Activated CD8-positive, alpha-beta memory T cell treated with anti-CD3 and anti-CD28 coated beads, Interleukin-2, amount 10 ng/mL, durations not matched to agents 7 days and 5 days (primary cell): ENCODE measurements at regions not wholly inside any gene's neighbourhood (a gene's known extent, or its start where the extent isn't known, plus 50 kb on each side); places are given as distances from the start of the nearest gene placed in this dataset.

Experiments
- ATAC-seq: fragments of 150-1000 bp; cut with Tn5 transposase; one replicate; pipeline ENCODE4 v1.10.0; 2021; ENCODE audit warnings: moderate library complexity
- CTCF ChIA-PET: fragments of 350-600 bp; sonication (Branson Sonifier 250); formaldehyde crosslinking; loops from one replicate; lab custom pipeline; 2021; ENCODE audit warnings: antibody characterized with exemption; lab: Charles Lee
- DNase-seq: peaks from one replicate; pipeline ENCODE4 v3.0.0-alpha.2; 2020
- H3K27ac Mint-ChIP-seq: one replicate; pipeline ENCODE4 v1.8.0; 2021; ENCODE audit warnings: mild to moderate bottlenecking, mixed read lengths
- H3K27me3 Mint-ChIP-seq: one replicate; pipeline ENCODE4 v1.8.0; 2021; ENCODE audit warnings: mixed read lengths
- H3K36me3 Mint-ChIP-seq: one replicate; pipeline ENCODE4 v1.8.0; 2021; ENCODE audit warnings: mild to moderate bottlenecking, mixed read lengths
- H3K4me1 Mint-ChIP-seq: one replicate; pipeline ENCODE4 v1.8.0; 2021; ENCODE audit warnings: mixed read lengths
- H3K4me3 Mint-ChIP-seq: one replicate; pipeline ENCODE4 v1.8.0; 2021; ENCODE audit warnings: mild to moderate bottlenecking, moderate library complexity, mixed read lengths
- H3K9me3 Mint-ChIP-seq: one replicate; pipeline ENCODE4 v1.8.0; 2022; ENCODE audit warnings: low read depth, mixed read lengths

DNA sequence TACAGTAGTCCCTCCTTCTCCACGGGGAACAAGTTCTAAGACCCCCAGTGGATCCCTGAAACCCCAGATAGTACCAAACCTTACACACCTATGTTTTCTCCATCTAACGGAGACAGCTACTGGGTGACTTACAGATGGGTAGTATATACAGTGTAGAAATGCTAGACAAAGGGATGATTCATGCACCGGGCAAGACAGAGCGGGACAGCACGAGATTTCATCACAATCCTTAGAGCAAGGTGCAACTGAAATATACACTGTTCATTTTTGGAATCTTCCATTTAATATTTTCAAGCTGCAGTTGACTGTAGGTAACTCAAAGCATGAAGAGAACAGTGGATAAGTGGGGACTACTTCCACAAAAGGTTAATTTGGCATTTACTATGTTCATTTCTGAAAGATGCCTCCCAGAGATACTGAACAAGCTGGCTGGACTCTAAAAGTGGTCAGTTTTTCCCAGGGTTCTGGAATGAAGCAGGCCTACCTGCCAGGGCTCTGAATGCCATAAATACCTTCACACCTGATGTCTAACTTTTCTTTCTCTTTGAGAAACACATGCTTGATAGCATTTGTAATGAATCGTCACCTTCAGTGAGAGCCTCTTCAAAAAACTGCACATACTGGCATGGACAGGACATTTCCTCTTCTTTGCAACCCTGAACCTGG lies 127.7 kb upstream of the FOXN3 start:
- H3K9me3 Mint-ChIP-seq, result no peaks in the 10 kb centered on the region
- no peaks in the 10 kb centered on the region for H3K27me3 Mint-ChIP-seq
- H3K4me3 Mint-ChIP-seq, result no peak overlapping the region
- CTCF ChIA-PET, result no interaction called here
- H3K4me1 Mint-ChIP-seq, result peaks cover 15% of the 10 kb centered on the region
- H3K27ac Mint-ChIP-seq, result no peak overlapping the region
- ATAC-seq (no peak), DNase-seq (no peak)
- no peaks in the 10 kb centered on the region for H3K36me3 Mint-ChIP-seq

DNA sequence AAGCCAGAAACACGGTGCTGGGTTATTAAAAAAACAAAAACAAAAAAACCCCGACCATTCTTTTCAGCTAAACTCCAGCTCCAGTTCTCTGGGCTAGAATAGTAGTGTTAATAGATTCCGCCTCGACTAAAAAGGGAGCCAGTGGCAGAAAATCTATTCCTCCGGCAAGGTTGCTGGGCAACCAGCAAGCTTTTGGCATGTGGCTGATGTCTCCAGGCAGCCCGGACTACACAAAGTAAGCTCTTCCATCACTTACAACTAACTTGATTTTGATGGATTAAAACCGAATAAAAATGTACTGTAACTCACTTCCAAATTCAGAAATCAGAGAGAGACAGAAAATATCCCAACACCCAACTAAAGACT lies 126.4 kb upstream of the FOXN3 start:
- ATAC-seq (no peak), DNase-seq (no peak)
- Mint-ChIP-seq H3K4me1 (peaks cover 18% of the 10 kb centered on the region), H3K4me3 (no peak overlapping the region), H3K9me3 (no peaks in the 10 kb centered on the region), H3K27me3 (no peaks in the 10 kb centered on the region), H3K27ac (no peak overlapping the region), H3K36me3 (peaks cover 3% of the 10 kb centered on the region)
- CTCF ChIA-PET, result no interaction called here

DNA sequence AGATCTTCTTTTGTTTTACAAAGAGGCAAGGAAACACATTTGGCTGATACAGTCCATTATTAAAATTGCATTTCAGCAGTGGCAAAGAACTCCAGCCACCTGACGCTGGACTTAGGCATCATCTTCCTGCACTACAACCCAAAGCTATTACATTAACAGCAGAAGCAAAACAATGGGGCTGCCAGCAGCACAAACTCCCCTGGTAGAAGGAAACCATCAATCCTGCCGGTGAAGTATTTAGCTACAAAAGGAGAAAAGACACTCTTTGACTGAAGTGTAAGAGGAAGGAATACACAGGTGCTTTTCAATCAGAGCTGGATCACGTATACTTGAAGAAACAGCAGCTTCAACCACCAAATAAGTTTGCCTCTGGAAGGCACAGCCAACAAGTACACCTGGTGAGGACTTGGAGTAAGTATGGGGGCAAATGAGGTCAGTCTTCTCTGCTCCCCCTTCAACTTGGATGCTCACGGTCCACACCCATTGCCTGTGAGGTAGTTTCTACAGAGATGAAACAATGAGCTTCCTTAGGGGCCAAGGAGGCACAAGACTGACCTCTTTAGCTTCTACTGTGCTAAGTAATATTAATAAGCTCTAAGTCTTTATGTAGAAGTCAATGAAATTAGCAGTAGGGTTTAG lies 125.9 kb upstream of the FOXN3 start:
- no peak overlapping the region for H3K27ac Mint-ChIP-seq
- no peaks in the 10 kb centered on the region for H3K9me3 Mint-ChIP-seq

DNA sequence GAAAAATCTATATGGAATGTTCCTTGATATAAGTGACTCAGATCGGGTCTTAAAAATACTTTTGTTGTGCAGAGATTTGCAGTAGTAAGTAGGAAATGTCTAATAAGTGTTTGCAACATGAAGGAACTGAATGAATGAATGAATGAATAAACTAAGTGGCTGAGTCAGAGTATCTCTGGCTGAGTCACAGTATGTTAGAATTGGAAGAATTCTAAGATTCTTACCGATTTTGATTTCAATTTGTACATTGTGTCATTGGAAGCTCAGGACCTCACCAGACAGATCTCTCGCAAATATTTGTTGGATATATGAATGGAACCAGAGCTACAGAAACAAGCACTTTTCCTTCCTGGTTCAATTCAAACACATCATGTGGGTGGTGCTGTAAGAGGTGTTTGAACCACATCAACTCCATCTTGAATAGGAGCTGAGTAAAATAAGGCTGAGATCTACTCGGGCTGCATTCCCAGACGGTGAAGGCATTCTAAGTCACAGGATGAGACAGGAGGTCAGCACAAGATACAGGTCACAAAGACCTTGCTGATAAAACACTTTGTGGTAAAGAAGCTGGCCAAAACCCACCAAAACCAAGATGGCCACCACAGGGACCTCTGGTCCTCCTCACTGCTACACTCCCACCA lies 123.9 kb upstream of the FOXN3 start:
- H3K4me3 Mint-ChIP-seq, result no peak overlapping the region
- no peak for DNase-seq
- no peak overlapping the region for H3K27ac Mint-ChIP-seq
- no peaks in the 10 kb centered on the region for H3K9me3 Mint-ChIP-seq
- CTCF ChIA-PET, result interaction anchor here (1.0 kb wide), 1 partner anchor 111 kb away, joined by 3 read pairs; no protein-coding TSS in a partner anchor
- peaks cover 4% of the 10 kb centered on the region for H3K36me3 Mint-ChIP-seq
- no peaks in the 10 kb centered on the region for H3K27me3 Mint-ChIP-seq
- H3K4me1 Mint-ChIP-seq, result peaks cover 18% of the 10 kb centered on the region
- ATAC-seq, result no peak

More for the DNA sequence above, 125.9 kb upstream of the FOXN3 start:
- peaks cover 4% of the 10 kb centered on the region for H3K36me3 Mint-ChIP-seq
- DNase-seq (no peak), ATAC-seq (no peak)
- CTCF ChIA-PET, result no interaction called here
- H3K4me1 Mint-ChIP-seq, result peaks cover 18% of the 10 kb centered on the region
- H3K27me3 Mint-ChIP-seq, result no peaks in the 10 kb centered on the region
- H3K4me3 Mint-ChIP-seq, result no peak overlapping the region

DNA sequence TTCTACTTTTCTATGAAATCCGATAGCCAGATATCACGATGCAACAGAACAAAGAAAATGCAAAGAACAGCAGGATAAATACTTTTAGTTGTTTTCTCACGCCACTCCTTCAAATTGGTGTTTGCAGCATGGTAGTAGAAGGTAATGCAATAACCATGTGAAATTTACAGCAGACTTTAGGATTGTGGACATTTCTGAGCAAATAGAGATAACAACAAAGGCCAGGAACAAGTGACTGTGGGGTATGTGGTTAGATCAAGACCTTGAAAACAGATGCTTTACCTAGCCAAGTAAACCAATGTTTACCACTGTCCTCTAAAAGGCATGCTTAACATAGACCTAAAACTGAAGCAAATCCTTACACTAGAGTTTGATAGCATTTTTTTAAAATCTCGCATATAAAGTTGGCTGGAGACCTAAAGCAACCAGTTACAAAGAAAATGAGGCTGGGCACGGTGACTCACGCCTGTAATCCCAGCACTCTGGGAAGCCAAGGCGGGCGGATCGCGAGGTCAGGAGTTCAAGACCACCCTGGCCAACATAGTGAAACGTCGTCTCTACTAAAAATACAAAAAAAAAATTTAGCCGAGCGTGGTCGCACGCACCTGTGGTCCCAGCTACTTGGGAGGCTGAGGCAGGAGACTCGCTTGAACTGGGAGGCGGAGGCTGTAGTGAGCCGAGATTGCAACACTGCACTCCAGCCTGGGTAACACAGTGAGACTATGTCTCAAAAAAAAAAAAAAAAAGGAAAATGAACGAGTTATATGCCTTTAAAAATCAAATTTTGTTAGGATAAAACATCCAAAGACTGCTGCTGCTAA lies 123.2 kb upstream of the FOXN3 start:
- H3K4me1 Mint-ChIP-seq, result peaks cover 18% of the 10 kb centered on the region
- H3K4me3 Mint-ChIP-seq, result no peak overlapping the region
- ATAC-seq (no peak), DNase-seq (no peak)
- CTCF ChIA-PET, result interaction anchor here (1.0 kb wide), 1 partner anchor 111 kb away, joined by 3 read pairs; no protein-coding TSS in a partner anchor
- H3K27me3 Mint-ChIP-seq, result no peaks in the 10 kb centered on the region
- H3K9me3 Mint-ChIP-seq, result no peaks in the 10 kb centered on the region
- H3K27ac Mint-ChIP-seq, result no peak overlapping the region
- H3K36me3 Mint-ChIP-seq, result peaks cover 8% of the 10 kb centered on the region

GRCh38 chr14:89537911-89538310 lies 120.9 kb upstream of the FOXN3 start:
- peaks cover 18% of the 10 kb centered on the region for H3K4me1 Mint-ChIP-seq
- no peaks in the 10 kb centered on the region for H3K9me3 Mint-ChIP-seq
- no peaks in the 10 kb centered on the region for H3K27me3 Mint-ChIP-seq
- CTCF ChIA-PET, result interaction anchor here (0.6 to 0.8 kb wide), 2 partner anchors 13 to 20 kb away, joined by 3 read pairs; no protein-coding TSS in a partner anchor
- peaks cover 18% of the 10 kb centered on the region for H3K36me3 Mint-ChIP-seq
- no peak overlapping the region for H3K27ac Mint-ChIP-seq
- DNase-seq (no peak), ATAC-seq (no peak)
- H3K4me3 Mint-ChIP-seq, result no peak overlapping the region

- Mint-ChIP-seq H3K36me3 (peaks cover 20% of the 10 kb centered on the region), H3K27me3 (no peaks in the 10 kb centered on the region)
- CTCF ChIA-PET, result no interaction called here
Observed at GRCh38 chr14:89534902-89535685, 118.1 kb upstream of the FOXN3 start.

DNA sequence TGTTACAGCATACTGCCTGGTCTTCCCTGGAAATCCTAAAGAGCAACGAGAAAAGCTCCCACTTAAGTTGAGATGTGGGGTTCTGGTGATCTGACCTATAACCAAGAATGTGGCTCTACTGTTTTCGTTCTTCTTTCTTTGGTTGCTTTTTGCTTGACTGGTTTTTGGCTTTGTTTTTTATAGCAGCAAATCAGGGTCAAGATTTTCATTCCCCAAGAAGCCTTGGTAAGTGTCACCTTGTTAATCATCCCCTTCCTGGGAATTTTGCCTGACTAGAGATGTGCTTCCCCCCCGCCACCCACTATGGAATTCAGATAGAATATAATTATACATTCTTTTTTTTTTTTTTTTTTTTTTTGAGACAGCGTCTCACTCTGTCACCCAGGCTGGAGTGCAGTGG lies 116.7 kb upstream of the FOXN3 start:
- H3K27me3 Mint-ChIP-seq, result no peaks in the 10 kb centered on the region
- ATAC-seq, result no peak
- DNase-seq, result no peak
- no peaks in the 10 kb centered on the region for H3K9me3 Mint-ChIP-seq
- no peak overlapping the region for H3K27ac Mint-ChIP-seq
- no peak overlapping the region for H3K4me3 Mint-ChIP-seq
- CTCF ChIA-PET, result interaction anchor here (0.7 kb wide), 2 partner anchors 293 to 1300 kb away, joined by 3 read pairs; no protein-coding TSS in a partner anchor
- no peaks in the 10 kb centered on the region for H3K4me1 Mint-ChIP-seq
- peaks cover 20% of the 10 kb centered on the region for H3K36me3 Mint-ChIP-seq

More at GRCh38 chr14:89534902-89535685, 118.1 kb upstream of the FOXN3 start:
- DNase-seq, result no peak
- Mint-ChIP-seq H3K27ac (no peak overlapping the region), H3K4me3 (no peak overlapping the region), H3K4me1 (peaks cover 7% of the 10 kb centered on the region), H3K9me3 (no peaks in the 10 kb centered on the region)
- ATAC-seq, result no peak

DNA sequence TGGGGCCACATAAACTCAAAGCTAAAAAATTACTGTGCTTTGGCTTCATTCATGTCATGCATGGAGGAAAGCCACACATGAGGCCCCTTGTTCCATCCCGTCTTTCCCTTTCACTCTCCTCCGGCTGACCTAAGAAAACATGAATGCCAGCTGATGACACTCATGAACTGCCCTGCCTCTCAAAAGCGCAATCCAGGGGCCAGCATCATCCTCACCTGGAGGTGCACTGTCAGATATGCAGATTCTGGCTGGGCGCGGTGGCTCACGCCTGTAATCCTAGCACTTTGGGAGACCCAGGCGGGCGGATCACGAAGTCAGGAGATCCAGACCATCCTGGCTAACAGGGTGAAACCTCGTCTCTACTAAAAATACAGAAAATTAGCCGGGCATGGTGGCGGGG lies 116.1 kb upstream of the FOXN3 start:
- Mint-ChIP-seq H3K36me3 (peaks cover 23% of the 10 kb centered on the region), H3K9me3 (peaks cover under 1% of the 10 kb centered on the region), H3K4me1 (no peaks in the 10 kb centered on the region), H3K4me3 (no peak overlapping the region), H3K27me3 (no peaks in the 10 kb centered on the region), H3K27ac (no peak overlapping the region)
- no peak for ATAC-seq
- CTCF ChIA-PET, result no interaction called here
- DNase-seq, result no peak

DNA sequence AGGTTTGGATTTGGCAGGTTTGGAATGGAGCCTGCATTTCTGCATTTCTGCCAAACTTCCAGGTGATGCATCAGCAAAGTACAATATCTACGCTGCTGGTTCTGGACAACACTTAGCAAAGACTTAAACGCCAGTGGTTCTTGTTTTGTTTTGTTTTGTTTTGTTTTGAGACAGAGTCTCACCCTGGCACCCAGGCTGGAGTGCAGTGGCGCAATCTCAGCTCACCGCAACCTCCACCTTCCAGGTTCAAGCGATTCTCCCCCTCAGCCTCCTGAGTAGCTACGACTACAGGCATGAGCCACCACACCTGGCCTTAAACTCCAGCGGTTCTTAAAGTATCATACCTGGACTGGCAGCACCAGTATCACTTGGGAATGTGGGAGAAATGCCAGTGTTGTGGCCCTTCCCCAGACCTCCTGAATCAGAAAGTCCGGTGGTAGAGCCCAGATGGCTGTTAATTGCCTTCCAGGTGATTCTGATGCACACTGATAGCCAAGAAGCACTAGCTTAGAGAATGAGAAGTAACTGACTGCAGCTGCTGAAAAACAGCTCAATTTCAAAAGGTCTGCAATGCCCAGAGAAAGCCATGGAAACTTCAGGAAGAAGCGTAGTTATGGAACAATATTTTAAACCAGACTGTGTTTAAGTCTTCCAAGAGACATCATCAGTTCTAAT lies 114.8 kb upstream of the FOXN3 start:
- Mint-ChIP-seq H3K36me3 (peaks cover 29% of the 10 kb centered on the region), H3K4me3 (no peak overlapping the region), H3K27ac (no peak overlapping the region), H3K27me3 (no peaks in the 10 kb centered on the region), H3K9me3 (peaks cover 4% of the 10 kb centered on the region), H3K4me1 (peaks cover 2% of the 10 kb centered on the region)
- ATAC-seq (no peak), DNase-seq (no peak)
- CTCF ChIA-PET, result no interaction called here

GRCh38 chr14:89524990-89525667 lies 108.1 kb upstream of the FOXN3 start:
- H3K27ac Mint-ChIP-seq, result no peak overlapping the region
- ATAC-seq (no peak), DNase-seq (no peak)
- H3K27me3 Mint-ChIP-seq, result no peaks in the 10 kb centered on the region
- H3K36me3 Mint-ChIP-seq, result peaks cover 50% of the 10 kb centered on the region
- peaks cover 6% of the 10 kb centered on the region for H3K9me3 Mint-ChIP-seq
- H3K4me3 Mint-ChIP-seq, result no peak overlapping the region
- CTCF ChIA-PET, result interaction anchor here (0.7 to 1.0 kb wide), 3 partner anchors 13 to 484 kb away, joined by 3 read pairs; no protein-coding TSS in a partner anchor
- peaks cover 2% of the 10 kb centered on the region for H3K4me1 Mint-ChIP-seq

- Mint-ChIP-seq H3K27me3 (no peaks in the 10 kb centered on the region), H3K4me1 (peaks cover 2% of the 10 kb centered on the region), H3K27ac (no peak overlapping the region), H3K4me3 (no peak overlapping the region), H3K36me3 (peaks cover 50% of the 10 kb centered on the region), H3K9me3 (peaks cover 6% of the 10 kb centered on the region)
- DNase-seq, result no peak
- CTCF ChIA-PET, result interaction anchor here (1.0 kb wide), 1 partner anchor 14 kb away, joined by 3 read pairs; no protein-coding TSS in a partner anchor
- no peak for ATAC-seq
Observed at GRCh38 chr14:89524412-89524811, 107.4 kb upstream of the FOXN3 start.
